Uterus (tissue), 3 donors: ENCODE measurements at regions not wholly inside any gene's neighbourhood (a gene's known extent, or its start where the extent isn't known, plus 50 kb on each side); places are given as distances from the start of the nearest gene placed in this dataset.

ENCODE experiments used
- DNase-seq, 2 donors: peaks; one replicate each; pipeline ENCODE4 v3.0.0-alpha.2; 2019 to 2020
- H3K27ac ChIP-seq, 2 donors: fragments of 200-600 bp; sonication (generic); 1 replicate in 1 of 2; 2 replicates in 1 of 2; pipeline ENCODE4 v1.5.1; 2016 to 2018
- H3K27me3 ChIP-seq, 2 donors: fragments of 200-600 bp; sonication (generic); one replicate each; pipeline ENCODE4 v1.5.1; 2018 to 2019; ENCODE audit warnings: control low read depth in 1 of 2
- H3K36me3 ChIP-seq, 2 donors: fragments of 200-600 bp; sonication (generic); one replicate each; pipeline ENCODE4 v1.5.1; 2019; ENCODE audit warnings: control low read depth in 1 of 2
- H3K4me1 ChIP-seq, 2 donors: fragments of 200-600 bp; sonication (generic); one replicate each; pipeline ENCODE4 v1.5.1; 2018 to 2019; ENCODE audit warnings: control low read depth in 1 of 2
- H3K4me3 ChIP-seq, 2 donors: fragments of 200-600 bp; sonication (generic); 1 replicate in 1 of 2; 2 replicates in 1 of 2; pipeline ENCODE4 v1.5.1; 2018 to 2019; ENCODE audit warnings: mild to moderate bottlenecking in 1 of 2
- H3K9me3 ChIP-seq, 2 donors: fragments of 200-600 bp; sonication (generic); one replicate each; pipeline ENCODE4 v1.5.1; 2019; ENCODE audit warnings: control low read depth in 1 of 2
- POLR2A ChIP-seq, 2 donors: fragments of 450-650 bp; IDR thresholded peaks; one replicate each; pipeline ENCODE4 v1.6.1; 2016; ENCODE audit warnings: antibody characterized with exemption in 2 of 2, mild to moderate bottlenecking in 1 of 2, moderate library complexity in 1 of 2
- intact Hi-C: fragments of 100-400 bp; cut with DNase I; formaldehyde crosslinking; loops from one replicate; pipeline ENCODE4 v1.15.1; 2023; ENCODE audit warnings: low total_unique reads
- TF ChIP-seq, protein P1 (sequence below), 4 experiments: fragments of 200-600 bp in 2 of 4; fragments of 450-650 bp in 2 of 4; sonication (generic) in 2 of 4; IDR thresholded peaks; one replicate each; pipeline ENCODE4 v1.5.1; 2016 to 2019; ENCODE audit warnings: antibody characterized with exemption in 4 of 4, mild to moderate bottlenecking in 2 of 4, moderate library complexity in 1 of 4
- donor health status: DM: yes; HTN: yes; CAD: no.

DNA sequence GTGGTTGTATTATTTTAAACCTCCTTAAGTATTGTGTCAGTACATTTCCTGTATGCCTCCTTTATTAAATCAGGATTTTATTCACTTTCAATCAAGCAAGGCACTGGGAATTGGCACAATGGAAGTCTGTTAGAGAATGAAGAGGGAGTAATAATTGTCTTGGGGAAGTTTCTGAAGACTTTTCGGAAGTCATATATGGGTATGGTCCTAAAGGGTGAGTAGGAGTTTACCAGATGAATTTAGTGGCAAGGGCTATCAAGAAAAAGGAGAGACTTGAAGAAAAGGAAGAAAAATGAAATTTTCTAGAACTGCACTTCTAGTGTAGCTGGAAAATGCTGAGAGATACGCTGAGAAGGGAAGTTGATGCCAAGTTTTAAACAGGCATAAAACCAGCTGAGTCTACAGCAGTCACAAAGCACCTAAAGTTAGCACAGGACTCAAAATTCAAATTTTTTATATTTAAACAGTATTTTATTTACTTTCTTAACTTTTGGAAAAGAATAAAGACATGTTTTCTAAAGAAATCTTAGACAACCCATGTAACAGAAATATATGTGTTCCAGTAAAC lies 184.9 kb downstream of the SMC2 start:
- Histone ChIP-seq H3K27ac (no peak overlapping the region), H3K4me3 (no peak overlapping the region), H3K27me3 (no peaks in the 10 kb centered on the region), H3K36me3 (no peaks in the 10 kb centered on the region), H3K4me1 (no peaks in the 10 kb centered on the region), H3K9me3 (no peaks in the 10 kb centered on the region)
- DNase-seq: no peak
- no peak for TF ChIP-seq POLR2A (IDR thresholded peaks at IDR 0.05)
- TF ChIP-seq, protein P1, sequence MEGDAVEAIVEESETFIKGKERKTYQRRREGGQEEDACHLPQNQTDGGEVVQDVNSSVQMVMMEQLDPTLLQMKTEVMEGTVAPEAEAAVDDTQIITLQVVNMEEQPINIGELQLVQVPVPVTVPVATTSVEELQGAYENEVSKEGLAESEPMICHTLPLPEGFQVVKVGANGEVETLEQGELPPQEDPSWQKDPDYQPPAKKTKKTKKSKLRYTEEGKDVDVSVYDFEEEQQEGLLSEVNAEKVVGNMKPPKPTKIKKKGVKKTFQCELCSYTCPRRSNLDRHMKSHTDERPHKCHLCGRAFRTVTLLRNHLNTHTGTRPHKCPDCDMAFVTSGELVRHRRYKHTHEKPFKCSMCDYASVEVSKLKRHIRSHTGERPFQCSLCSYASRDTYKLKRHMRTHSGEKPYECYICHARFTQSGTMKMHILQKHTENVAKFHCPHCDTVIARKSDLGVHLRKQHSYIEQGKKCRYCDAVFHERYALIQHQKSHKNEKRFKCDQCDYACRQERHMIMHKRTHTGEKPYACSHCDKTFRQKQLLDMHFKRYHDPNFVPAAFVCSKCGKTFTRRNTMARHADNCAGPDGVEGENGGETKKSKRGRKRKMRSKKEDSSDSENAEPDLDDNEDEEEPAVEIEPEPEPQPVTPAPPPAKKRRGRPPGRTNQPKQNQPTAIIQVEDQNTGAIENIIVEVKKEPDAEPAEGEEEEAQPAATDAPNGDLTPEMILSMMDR (IDR thresholded peaks at IDR 0.05): no peak
- intact Hi-C loops: no loop called here

DNA sequence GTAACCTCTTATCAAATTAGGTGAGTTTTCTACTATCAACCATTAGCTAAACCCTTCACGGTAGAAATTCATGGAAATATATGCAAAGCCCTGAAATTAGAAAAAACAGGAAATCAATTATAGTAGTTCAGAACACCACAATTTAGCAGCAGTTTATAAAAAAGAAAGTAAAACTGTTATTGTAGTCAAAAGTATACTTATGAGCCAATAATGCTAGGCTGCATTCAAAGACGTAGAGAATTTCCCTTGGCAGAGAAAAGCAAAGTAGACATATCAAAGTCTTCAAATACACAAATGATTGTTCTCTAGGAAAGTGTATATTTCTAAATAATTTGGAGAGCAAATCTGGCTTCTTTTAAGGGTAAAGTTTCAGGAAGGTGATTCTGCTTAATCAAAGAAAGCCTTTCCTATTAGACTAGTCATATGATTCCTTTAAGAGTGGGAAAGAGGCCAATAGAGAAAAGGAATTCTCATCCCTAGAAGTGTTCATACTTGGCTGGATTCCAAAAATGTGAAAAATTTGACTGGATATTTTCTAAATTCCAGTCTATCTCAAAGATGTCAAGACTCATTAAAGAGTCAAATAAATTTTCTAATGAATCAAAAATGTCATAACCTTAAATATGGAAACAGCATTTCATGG lies 185.5 kb downstream of the SMC2 start:
- no peak overlapping the region for H3K4me3 ChIP-seq
- no peaks in the 10 kb centered on the region for H3K9me3 ChIP-seq
- no peak overlapping the region for H3K27ac ChIP-seq
- TF ChIP-seq, protein P1 (IDR thresholded peaks at IDR 0.05): no peak
- TF ChIP-seq POLR2A (IDR thresholded peaks at IDR 0.05): no peak
- H3K4me1 ChIP-seq: no peaks in the 10 kb centered on the region
- intact Hi-C loops: no loop called here
- H3K27me3 ChIP-seq: no peaks in the 10 kb centered on the region
- H3K36me3 ChIP-seq: no peaks in the 10 kb centered on the region
- no peak for DNase-seq

DNA sequence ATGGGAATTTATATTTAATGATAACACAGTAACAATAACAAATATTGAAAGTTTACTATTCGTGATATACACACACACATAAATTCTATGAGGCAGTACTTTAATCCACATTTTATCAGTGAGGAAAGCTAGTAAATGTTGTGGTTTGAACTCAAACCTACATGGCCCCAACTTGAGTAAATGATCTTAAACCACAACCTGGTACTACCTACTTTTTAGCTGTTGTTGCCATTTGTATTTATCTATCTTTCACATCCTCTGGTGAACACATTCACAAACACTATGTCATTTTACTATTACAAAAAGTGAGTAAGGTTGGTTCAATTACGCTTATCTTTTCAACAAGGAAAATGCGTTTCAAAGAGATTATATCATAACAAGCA lies 186.1 kb downstream of the SMC2 start:
- no peak overlapping the region for H3K27ac ChIP-seq
- TF ChIP-seq POLR2A (IDR thresholded peaks at IDR 0.05): no peak
- TF ChIP-seq, protein P1 (IDR thresholded peaks at IDR 0.05): no peak
- intact Hi-C loops: no loop called here

DNA sequence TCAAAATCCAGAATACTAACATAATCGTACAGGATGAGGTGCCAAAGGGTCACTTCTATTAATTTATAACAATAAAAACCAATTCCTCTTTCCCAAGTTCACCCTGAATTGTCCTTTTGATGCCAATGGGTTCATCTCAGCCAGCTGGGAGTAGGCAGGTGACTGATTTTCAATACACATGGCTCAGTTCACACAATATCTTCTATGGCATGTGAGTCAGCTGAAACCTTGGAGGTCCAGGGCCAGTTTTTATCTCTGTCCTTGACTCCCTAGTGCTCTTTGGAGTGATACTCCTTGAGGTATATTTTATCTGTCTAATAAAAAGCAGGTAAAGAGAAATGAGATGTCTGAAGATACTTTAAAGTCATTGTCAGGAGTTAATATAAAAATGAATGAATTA lies 186.6 kb downstream of the SMC2 start:
- no peaks in the 10 kb centered on the region for H3K27me3 ChIP-seq
- intact Hi-C loops: no loop called here

More for the DNA sequence above, 186.1 kb downstream of the SMC2 start:
- DNase-seq: no peak
- Histone ChIP-seq H3K4me1 (no peaks in the 10 kb centered on the region), H3K9me3 (no peaks in the 10 kb centered on the region), H3K4me3 (no peak overlapping the region), H3K27me3 (no peaks in the 10 kb centered on the region), H3K36me3 (no peaks in the 10 kb centered on the region)

DNA sequence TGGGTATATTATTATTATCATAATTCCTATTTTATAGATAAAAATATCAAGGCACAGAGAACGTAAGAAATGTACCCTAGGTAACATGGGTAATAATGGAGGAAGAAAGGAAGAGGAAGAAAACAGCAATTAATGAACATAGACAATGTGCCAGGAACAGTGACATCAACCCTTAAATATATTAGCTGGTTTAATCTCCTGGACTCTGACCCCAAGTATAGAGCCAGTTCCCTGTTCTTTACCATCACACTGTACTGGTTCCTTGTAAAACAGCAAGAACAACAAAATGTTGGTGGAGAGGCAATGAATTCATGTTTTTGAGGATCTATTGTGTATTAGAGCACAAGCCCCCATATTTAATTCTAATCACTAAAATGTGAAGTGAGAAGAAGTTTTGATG lies 192.1 kb downstream of the SMC2 start:
- H3K4me3 ChIP-seq: no peak overlapping the region
- H3K27ac ChIP-seq: no peak overlapping the region
- H3K9me3 ChIP-seq: no peaks in the 10 kb centered on the region
- no peaks in the 10 kb centered on the region for H3K4me1 ChIP-seq
- no peaks in the 10 kb centered on the region for H3K36me3 ChIP-seq
- DNase-seq: no peak
- intact Hi-C loops: no loop called here
- TF ChIP-seq, protein P1 (IDR thresholded peaks at IDR 0.05): no peak
- TF ChIP-seq POLR2A (IDR thresholded peaks at IDR 0.05): no peak
- no peaks in the 10 kb centered on the region for H3K27me3 ChIP-seq

More for the DNA sequence above, 186.6 kb downstream of the SMC2 start:
- no peaks in the 10 kb centered on the region for H3K4me1 ChIP-seq
- DNase-seq: no peak
- H3K27ac ChIP-seq: no peak overlapping the region
- H3K9me3 ChIP-seq: no peaks in the 10 kb centered on the region
- no peaks in the 10 kb centered on the region for H3K36me3 ChIP-seq
- H3K4me3 ChIP-seq: no peak overlapping the region
- TF ChIP-seq, protein P1 (IDR thresholded peaks at IDR 0.05): no peak
- no peak for TF ChIP-seq POLR2A (IDR thresholded peaks at IDR 0.05)
